ENCODE measurements at regions not wholly inside any gene's neighbourhood (a gene's known extent, or its start where the extent isn't known, plus 50 kb on each side); places are given as distances from the start of the nearest gene placed in this dataset.
"Not testable (repeated sequence)": the region's sequence is repeated elsewhere in the genome, so short reads cannot be mapped to it uniquely, and the experiment has no call there.

DNA sequence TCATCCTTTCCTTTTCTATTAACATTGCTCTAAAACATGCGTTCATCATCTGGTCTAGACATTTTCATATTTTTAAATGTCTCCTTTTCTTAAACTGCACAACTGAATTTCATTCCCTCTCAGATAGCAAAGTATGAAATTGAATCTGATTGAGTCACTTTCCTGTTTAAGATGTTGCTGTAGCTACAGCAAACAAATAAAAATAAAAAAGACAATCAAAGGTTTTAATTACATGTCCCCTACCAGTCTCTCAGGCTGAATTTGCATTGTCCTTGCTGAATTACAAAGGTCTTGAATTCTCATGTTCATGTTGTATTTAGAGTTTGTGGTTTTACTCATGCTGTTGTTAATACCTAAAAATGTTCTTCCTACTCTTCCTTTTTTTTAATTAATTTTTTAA lies 537.9 kb upstream of the LRATD1 start:
- ATAC-seq (ENCODE audit: low read depth) (peak; percentile 41; the same call in 2 of the 3 replicates), DNase-seq (ENCODE audit: low spot score) (no peak)
- Histone ChIP-seq H3K27me3 (ENCODE audit: insufficient read depth, poor library complexity, severe bottlenecking) (no peaks in the 10 kb centered on the region), H3K36me3 (ENCODE audit: low read depth) (no peaks in the 10 kb centered on the region), H3K27ac (ENCODE audit: poor library complexity, severe bottlenecking) (no peak overlapping the region), H3K9me3 (ENCODE audit: severe bottlenecking) (no peaks in the 10 kb centered on the region), H3K4me3 (ENCODE audit: severe bottlenecking) (no peak overlapping the region), H3K4me1 (ENCODE audit: insufficient read depth, poor library complexity, severe bottlenecking) (no peaks in the 10 kb centered on the region)
- no peak for TF ChIP-seq CTCF (IDR thresholded peaks at IDR 0.05; ENCODE audit: poor library complexity, severe bottlenecking)

GRCh38 chr2:14099101-14099500 lies 533.4 kb upstream of the LRATD1 start:
- not testable (repeated sequence) for DNase-seq (ENCODE audit: low spot score); H3K9me3 ChIP-seq (ENCODE audit: severe bottlenecking); H3K36me3 ChIP-seq (ENCODE audit: low read depth); H3K27ac ChIP-seq (ENCODE audit: poor library complexity, severe bottlenecking); ATAC-seq (ENCODE audit: low read depth); H3K27me3 ChIP-seq (ENCODE audit: insufficient read depth, poor library complexity, severe bottlenecking); H3K4me3 ChIP-seq (ENCODE audit: severe bottlenecking); H3K4me1 ChIP-seq (ENCODE audit: insufficient read depth, poor library complexity, severe bottlenecking)

DNA sequence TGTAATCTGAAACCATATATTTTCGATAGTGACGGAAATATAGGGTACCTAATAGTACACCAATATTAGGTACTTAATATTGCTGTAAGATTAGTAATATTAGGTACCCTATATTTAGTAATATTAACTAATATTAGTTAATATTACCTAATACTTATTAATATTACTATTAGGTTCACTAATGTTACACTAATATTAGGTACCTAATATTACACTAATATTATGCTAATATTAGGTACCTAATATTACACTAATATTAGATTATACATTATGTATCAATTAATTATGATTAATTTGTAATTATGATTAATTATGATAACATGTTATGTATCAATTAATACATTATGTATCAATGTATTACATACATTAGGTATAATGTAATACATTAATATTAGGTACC lies 518.2 kb upstream of the LRATD1 start:
- H3K36me3 ChIP-seq (ENCODE audit: low read depth): no peaks in the 10 kb centered on the region
- no peak overlapping the region for H3K27ac ChIP-seq (ENCODE audit: poor library complexity, severe bottlenecking)
- no peak for DNase-seq (ENCODE audit: low spot score)
- H3K9me3 ChIP-seq (ENCODE audit: severe bottlenecking): no peaks in the 10 kb centered on the region
- H3K4me3 ChIP-seq (ENCODE audit: severe bottlenecking): no peak overlapping the region
- TF ChIP-seq CTCF (IDR thresholded peaks at IDR 0.05; ENCODE audit: poor library complexity, severe bottlenecking): no peak
- H3K27me3 ChIP-seq (ENCODE audit: insufficient read depth, poor library complexity, severe bottlenecking): no peaks in the 10 kb centered on the region
- ATAC-seq (ENCODE audit: low read depth): no peak
- H3K4me1 ChIP-seq (ENCODE audit: insufficient read depth, poor library complexity, severe bottlenecking): no peaks in the 10 kb centered on the region

GRCh38 chr2:14120376-14120775 lies 512.1 kb upstream of the LRATD1 start:
- no peak for TF ChIP-seq CTCF (IDR thresholded peaks at IDR 0.05; ENCODE audit: poor library complexity, severe bottlenecking)
- DNase-seq (ENCODE audit: low spot score): no peak
- no peaks in the 10 kb centered on the region for H3K4me1 ChIP-seq (ENCODE audit: insufficient read depth, poor library complexity, severe bottlenecking)

GRCh38 chr2:14123436-14124103 lies 508.9 kb upstream of the LRATD1 start:
- Histone ChIP-seq H3K27ac (ENCODE audit: poor library complexity, severe bottlenecking) (no peak overlapping the region), H3K4me3 (ENCODE audit: severe bottlenecking) (no peak overlapping the region), H3K36me3 (ENCODE audit: low read depth) (no peaks in the 10 kb centered on the region), H3K9me3 (ENCODE audit: severe bottlenecking) (no peaks in the 10 kb centered on the region), H3K4me1 (ENCODE audit: insufficient read depth, poor library complexity, severe bottlenecking) (no peaks in the 10 kb centered on the region), H3K27me3 (ENCODE audit: insufficient read depth, poor library complexity, severe bottlenecking) (no peaks in the 10 kb centered on the region)
- DNase-seq (ENCODE audit: low spot score): no peak
- ATAC-seq (ENCODE audit: low read depth): no peak
- TF ChIP-seq CTCF (IDR thresholded peaks at IDR 0.05; ENCODE audit: poor library complexity, severe bottlenecking): no peak

More at GRCh38 chr2:14120376-14120775, 512.1 kb upstream of the LRATD1 start:
- Histone ChIP-seq H3K9me3 (ENCODE audit: severe bottlenecking) (no peaks in the 10 kb centered on the region), H3K4me3 (ENCODE audit: severe bottlenecking) (no peak overlapping the region), H3K27ac (ENCODE audit: poor library complexity, severe bottlenecking) (no peak overlapping the region), H3K27me3 (ENCODE audit: insufficient read depth, poor library complexity, severe bottlenecking) (no peaks in the 10 kb centered on the region), H3K36me3 (ENCODE audit: low read depth) (no peaks in the 10 kb centered on the region)
- no peak for ATAC-seq (ENCODE audit: low read depth)

All from RWPE2 (cell line).